CD14-positive monocyte (primary cell): ENCODE measurements at regions not wholly inside any gene's neighbourhood (a gene's known extent, or its start where the extent isn't known, plus 50 kb on each side); places are given as distances from the start of the nearest gene placed in this dataset.

Experiments
- DNase-seq, 3 donors: peaks; one replicate each; pipeline ENCODE4 v3.0.0-alpha.2; 2011 to 2022
- H2AFZ ChIP-seq: 2 replicates; pipeline ENCODE4 v1.6.0; 2012; ENCODE audit warnings: mild to moderate bottlenecking, low read depth, low read length, inconsistent platforms; ENCODE audit not compliant: insufficient read depth, poor library complexity, severe bottlenecking
- H3K27ac ChIP-seq, 2 donors: 1 replicate in 1 of 2; 2 replicates in 1 of 2; pipeline ENCODE4 v1.5.1; 2012 to 2013; ENCODE audit warnings: low read length in 2 of 2, control low read depth in 1 of 2, inconsistent platforms in 1 of 2, low read depth in 1 of 2, mild to moderate bottlenecking in 1 of 2
- H3K27me3 ChIP-seq, 2 donors: one replicate each; pipeline versions ENCODE4 v1.6.0 to v1.6.1; 2011 to 2013; ENCODE audit warnings: low read length in 2 of 2; ENCODE audit not compliant: control insufficient read depth in 2 of 2, insufficient read depth in 2 of 2
- H3K36me3 ChIP-seq, 2 donors: replicated peaks in 1 of 2; 1 replicate in 1 of 2; 2 replicates in 1 of 2; pipeline versions ENCODE4 v1.5.1 to v1.6.1; 2012 to 2013; ENCODE audit warnings: low read length in 2 of 2, control low read depth in 1 of 2, inconsistent platforms in 1 of 2, mild to moderate bottlenecking in 1 of 2; ENCODE audit not compliant: insufficient read depth in 2 of 2, control insufficient read depth in 1 of 2
- H3K4me1 ChIP-seq, 2 donors: 1 replicate in 1 of 2; 2 replicates in 1 of 2; pipeline versions ENCODE4 v1.5.1 to v1.6.1; 2012 to 2013; ENCODE audit warnings: low read length in 2 of 2, control low read depth in 1 of 2, inconsistent platforms in 1 of 2, mild to moderate bottlenecking in 1 of 2, moderate library complexity in 1 of 2; ENCODE audit not compliant: insufficient read depth in 2 of 2, control insufficient read depth in 1 of 2
- H3K4me2 ChIP-seq: replicated peaks from 2 replicates; pipeline ENCODE3; 2012; ENCODE audit warnings: low read length, moderate library complexity, mild to moderate bottlenecking; ENCODE audit not compliant: poor library complexity, severe bottlenecking; ENCODE audit errors: extremely low read depth
- H3K4me3 ChIP-seq, 3 experiments: fragments of 200-600 bp in 1 of 3; sonication (generic) in 1 of 3; replicated peaks in 1 of 3; 1 replicate in 2 of 3; 2 replicates in 1 of 3; pipeline ENCODE4 v1.5.1; 2011 to 2013; ENCODE audit warnings: low read length in 3 of 3, mild to moderate bottlenecking in 3 of 3, control low read depth in 2 of 3, low read depth in 2 of 3, inconsistent platforms in 1 of 3, moderate library complexity in 1 of 3
- H3K79me2 ChIP-seq: 2 replicates; pipeline ENCODE4 v1.6.0; 2012; ENCODE audit warnings: mild to moderate bottlenecking, control low read depth, inconsistent platforms, low read length, moderate library complexity; ENCODE audit not compliant: insufficient read depth
- H3K9ac ChIP-seq: 2 replicates; pipeline ENCODE4 v1.6.0; 2017; ENCODE audit warnings: low read length, mild to moderate bottlenecking; ENCODE audit not compliant: insufficient read depth, poor library complexity, severe bottlenecking
- H3K9me3 ChIP-seq, 2 donors: replicated peaks in 1 of 2; 1 replicate in 1 of 2; 2 replicates in 1 of 2; pipeline versions ENCODE4 v1.5.1 to v1.6.1; 2012 to 2013; ENCODE audit warnings: low read length in 2 of 2, control low read depth in 1 of 2; ENCODE audit not compliant: control insufficient read depth in 1 of 2, insufficient read depth in 1 of 2
- H4K20me1 ChIP-seq: 2 replicates; pipeline ENCODE4 v1.6.0; 2012; ENCODE audit warnings: mild to moderate bottlenecking, low read length, control low read depth, moderate library complexity; ENCODE audit not compliant: insufficient read depth
- H3K27ac Mint-ChIP-seq, 7 donors: one replicate each; pipeline ENCODE4 v1.8.0; 2020; ENCODE audit warnings: mild to moderate bottlenecking in 7 of 7, mixed read lengths in 7 of 7, moderate library complexity in 6 of 7, inconsistent platforms in 2 of 7
- H3K27me3 Mint-ChIP-seq, 3 donors: one replicate each; pipeline ENCODE4 v1.8.0; 2021 to 2022; ENCODE audit warnings: low read depth in 3 of 3, mild to moderate bottlenecking in 3 of 3, mixed read lengths in 3 of 3, moderate library complexity in 3 of 3, inconsistent platforms in 1 of 3
- H3K36me3 Mint-ChIP-seq, 2 donors: one replicate each; pipeline ENCODE4 v1.8.0; 2020; ENCODE audit warnings: mixed read lengths in 2 of 2, inconsistent platforms in 1 of 2, mild to moderate bottlenecking in 1 of 2
- H3K4me1 Mint-ChIP-seq: one replicate; pipeline ENCODE4 v1.8.0; 2020; ENCODE audit warnings: mild to moderate bottlenecking, mixed read lengths
- H3K4me3 Mint-ChIP-seq, 2 donors: one replicate each; pipeline ENCODE4 v1.8.0; 2020; ENCODE audit warnings: mild to moderate bottlenecking in 2 of 2, mixed read lengths in 2 of 2, moderate library complexity in 1 of 2
- H3K9me3 Mint-ChIP-seq, 7 donors: one replicate each; pipeline ENCODE4 v1.8.0; 2020 to 2022; ENCODE audit warnings: mixed read lengths in 7 of 7, mild to moderate bottlenecking in 6 of 7, moderate library complexity in 6 of 7, inconsistent platforms in 2 of 7
- WGBS: methylation state at CpG from one replicate; pipeline ENCODE4 v1.1.5; 2013; ENCODE audit warnings: missing lambda C conversion rate; ENCODE audit not compliant: insufficient coverage; 5-methylcytosine and 5-hydroxymethylcytosine counted together
- intact Hi-C, 2 donors: fragments of 100-400 bp; cut with micrococcal nuclease; formaldehyde crosslinking; loops; one replicate each; pipeline versions ENCODE4 v1.15.0 to v1.15.1; 2023
- TF ChIP-seq, protein P1 (sequence below): fragments of 200-600 bp; IDR thresholded peaks from one replicate; pipeline ENCODE4 v1.8.0; 2022; ENCODE audit warnings: antibody characterized with exemption, mild to moderate bottlenecking

DNA sequence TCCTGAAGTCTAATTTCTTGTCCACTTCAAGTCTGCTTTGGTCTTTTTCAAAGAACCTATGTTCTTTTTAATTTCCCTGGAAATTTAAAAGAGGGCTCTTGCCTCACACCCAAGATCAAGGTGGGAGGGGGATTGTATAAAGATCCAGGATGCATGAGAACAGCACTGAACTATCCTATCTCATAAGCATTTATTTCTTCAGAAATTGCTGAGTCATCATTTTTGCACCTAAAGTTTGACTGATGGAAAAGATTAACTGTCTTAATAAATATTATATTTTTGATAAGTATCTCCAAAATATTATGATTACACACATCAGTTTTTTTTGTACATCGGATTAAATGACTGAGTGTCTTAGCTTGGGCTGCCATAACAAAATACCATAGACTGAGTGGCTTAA is 90.5 kb downstream of the RPS24 start:
- TF ChIP-seq, protein P1, sequence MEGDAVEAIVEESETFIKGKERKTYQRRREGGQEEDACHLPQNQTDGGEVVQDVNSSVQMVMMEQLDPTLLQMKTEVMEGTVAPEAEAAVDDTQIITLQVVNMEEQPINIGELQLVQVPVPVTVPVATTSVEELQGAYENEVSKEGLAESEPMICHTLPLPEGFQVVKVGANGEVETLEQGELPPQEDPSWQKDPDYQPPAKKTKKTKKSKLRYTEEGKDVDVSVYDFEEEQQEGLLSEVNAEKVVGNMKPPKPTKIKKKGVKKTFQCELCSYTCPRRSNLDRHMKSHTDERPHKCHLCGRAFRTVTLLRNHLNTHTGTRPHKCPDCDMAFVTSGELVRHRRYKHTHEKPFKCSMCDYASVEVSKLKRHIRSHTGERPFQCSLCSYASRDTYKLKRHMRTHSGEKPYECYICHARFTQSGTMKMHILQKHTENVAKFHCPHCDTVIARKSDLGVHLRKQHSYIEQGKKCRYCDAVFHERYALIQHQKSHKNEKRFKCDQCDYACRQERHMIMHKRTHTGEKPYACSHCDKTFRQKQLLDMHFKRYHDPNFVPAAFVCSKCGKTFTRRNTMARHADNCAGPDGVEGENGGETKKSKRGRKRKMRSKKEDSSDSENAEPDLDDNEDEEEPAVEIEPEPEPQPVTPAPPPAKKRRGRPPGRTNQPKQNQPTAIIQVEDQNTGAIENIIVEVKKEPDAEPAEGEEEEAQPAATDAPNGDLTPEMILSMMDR, result no peak
- H3K27ac Mint-ChIP-seq, result no peak overlapping the region
- H3K4me3 Mint-ChIP-seq, result no peak overlapping the region
- H3K4me1 ChIP-seq, result no peaks in the 10 kb centered on the region
- H3K79me2 ChIP-seq, result no peaks in the 10 kb centered on the region
- H3K27me3 ChIP-seq, result no peaks in the 10 kb centered on the region
- H3K27ac ChIP-seq, result no peak overlapping the region
- no peaks in the 10 kb centered on the region for H3K4me1 Mint-ChIP-seq
- DNase-seq, result no peak
- no peaks in the 10 kb centered on the region for H4K20me1 ChIP-seq
- no peak overlapping the region for H2AFZ ChIP-seq
- peaks cover 8 to 35% (median 22%) of the 10 kb centered on the region in 7 donors for H3K9me3 Mint-ChIP-seq
- H3K36me3 Mint-ChIP-seq, result no peaks in the 10 kb centered on the region
- H3K9ac ChIP-seq, result no peak overlapping the region
- H3K27me3 Mint-ChIP-seq, result peaks cover 0 to 3% (median 1%) of the 10 kb centered on the region in 3 donors
- intact Hi-C loops, result no loop called here
- H3K9me3 ChIP-seq, result peaks cover 6 to 11% of the 10 kb centered on the region in 2 donors
- no peak overlapping the region for H3K4me3 ChIP-seq
- WGBS, result no CpG with 5 or more reads among the region's 1 CpG
- no peaks in the 10 kb centered on the region for H3K36me3 ChIP-seq
- H3K4me2 ChIP-seq, result no peak overlapping the region

DNA sequence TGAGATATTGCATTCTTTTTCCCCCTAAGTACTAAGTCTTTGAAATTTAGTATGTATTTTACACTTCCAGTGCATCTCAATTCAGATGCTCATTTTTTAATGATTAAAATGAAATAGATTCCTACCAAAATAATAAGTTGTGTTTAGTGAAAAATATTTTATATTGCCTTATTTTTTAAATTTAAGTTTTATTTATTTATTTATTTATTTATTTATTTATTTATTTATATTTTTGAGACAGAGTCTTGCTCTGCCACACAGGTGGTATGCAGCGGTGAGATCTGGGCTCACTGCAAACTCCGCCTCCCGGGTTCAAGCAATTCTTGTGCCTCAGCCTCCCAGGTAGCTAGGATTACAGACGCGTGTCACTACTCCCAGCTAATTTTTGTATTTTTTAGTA is 95.5 kb downstream of the RPS24 start:
- Histone ChIP-seq H4K20me1 (no peaks in the 10 kb centered on the region), H2AFZ (no peak overlapping the region), H3K79me2 (no peaks in the 10 kb centered on the region), H3K4me1 (no peaks in the 10 kb centered on the region), H3K36me3 (no peaks in the 10 kb centered on the region), H3K9ac (no peak overlapping the region), H3K9me3 (no peaks in the 10 kb centered on the region), H3K4me2 (no peak overlapping the region), H3K27me3 (no peaks in the 10 kb centered on the region), H3K27ac (no peak overlapping the region), H3K4me3 (no peak overlapping the region)
- WGBS, result 100% methylated on average over 3 of the region's 5 CpGs
- Mint-ChIP-seq H3K9me3 (peaks cover 0 to 6% (median 2%) of the 10 kb centered on the region in 7 donors), H3K27me3 (peaks cover 0 to 6% (median 1%) of the 10 kb centered on the region in 3 donors), H3K36me3 (no peaks in the 10 kb centered on the region), H3K27ac (no peak overlapping the region), H3K4me1 (no peaks in the 10 kb centered on the region), H3K4me3 (no peak overlapping the region)
- no peak for DNase-seq
- TF ChIP-seq, protein P1, result no peak
- intact Hi-C loops, result no loop called here
